GM18498 (cell line): ENCODE measurements at regions not wholly inside any gene's neighbourhood (a gene's known extent, or its start where the extent isn't known, plus 50 kb on each side); places are given as distances from the start of the nearest gene placed in this dataset.
"Not testable (repeated sequence)": the region's sequence is repeated elsewhere in the genome, so short reads cannot be mapped to it uniquely, and the experiment has no call there.

ENCODE experiments used
- ATAC-seq: cut with Tn5 transposase; IDR thresholded peaks from one replicate; pipeline ENCODE4 v1.9.1; 2021; ENCODE audit warnings: mild to moderate bottlenecking, moderate library complexity; ENCODE audit not compliant: unreplicated experiment

- ATAC-seq, result not testable (repeated sequence)
Measured at GRCh38 chr5:91285062-91285461, 98.1 kb downstream of the ARRDC3 start.

- ATAC-seq, result no peak
Measured at GRCh38 chr5:91283899-91284298, 99.2 kb downstream of the ARRDC3 start.

GRCh38 chr5:91283326-91283725, 99.8 kb downstream of the ARRDC3 start:
- ATAC-seq, result no peak

GRCh38 chr5:91282210-91282609, 100.9 kb downstream of the ARRDC3 start:
- no peak for ATAC-seq

GRCh38 chr5:91281401-91281800, 101.7 kb downstream of the ARRDC3 start:
- ATAC-seq, result no peak

- peak; percentile 97 for ATAC-seq
Measured at GRCh38 chr5:91280362-91281269, 102.5 kb downstream of the ARRDC3 start.

GRCh38 chr5:91277840-91278239, 105.3 kb downstream of the ARRDC3 start:
- ATAC-seq, result no peak

- no peak for ATAC-seq
Measured at GRCh38 chr5:91277093-91277626, 106.0 kb downstream of the ARRDC3 start.

GRCh38 chr5:91272858-91273257, 110.3 kb downstream of the ARRDC3 start:
- ATAC-seq, result peak; percentile 89

- peak; percentile 52 for ATAC-seq
Measured at GRCh38 chr5:91271999-91272398, 111.1 kb downstream of the ARRDC3 start.

- no peak for ATAC-seq
Measured at GRCh38 chr5:91269198-91269597, 113.9 kb downstream of the ARRDC3 start.

GRCh38 chr5:91266184-91266705, 116.9 kb downstream of the ARRDC3 start:
- ATAC-seq, result peak; percentile 65

GRCh38 chr5:91264311-91265051, 118.6 kb downstream of the ARRDC3 start:
- no peak for ATAC-seq

GRCh38 chr5:91263898-91264297, 119.2 kb downstream of the ARRDC3 start:
- ATAC-seq, result no peak

- ATAC-seq, result no peak
Measured at GRCh38 chr5:91257301-91257700, 125.8 kb downstream of the ARRDC3 start.

- no peak for ATAC-seq
Measured at GRCh38 chr5:91256142-91256524, 127.0 kb downstream of the ARRDC3 start.

GRCh38 chr5:91255396-91256141, 127.5 kb downstream of the ARRDC3 start:
- no peak for ATAC-seq

GRCh38 chr5:91252916-91253315, 130.2 kb downstream of the ARRDC3 start:
- ATAC-seq, result no peak

- ATAC-seq, result no peak
Measured at GRCh38 chr5:91245871-91246270, 137.2 kb downstream of the ARRDC3 start.

- ATAC-seq, result no peak
Measured at GRCh38 chr5:91245074-91245452, 138.1 kb downstream of the ARRDC3 start.
